GM08714 (cell line): ENCODE measurements at regions not wholly inside any gene's neighbourhood (a gene's known extent, or its start where the extent isn't known, plus 50 kb on each side); places are given as distances from the start of the nearest gene placed in this dataset.

Experiments
- H3K4me3 ChIP-seq: fragments of 200-500 bp; sonication (Bioruptor generic); 2 replicates; pipeline ENCODE4 v1.5.1; 2014; ENCODE audit warnings: mild to moderate bottlenecking, low read length, inconsistent platforms
- ZNF274 ChIP-seq: IDR thresholded peaks from 2 replicates; pipeline ENCODE4 v1.6.1; 2012; ENCODE audit warnings: mild to moderate bottlenecking, low read depth, low read length

DNA sequence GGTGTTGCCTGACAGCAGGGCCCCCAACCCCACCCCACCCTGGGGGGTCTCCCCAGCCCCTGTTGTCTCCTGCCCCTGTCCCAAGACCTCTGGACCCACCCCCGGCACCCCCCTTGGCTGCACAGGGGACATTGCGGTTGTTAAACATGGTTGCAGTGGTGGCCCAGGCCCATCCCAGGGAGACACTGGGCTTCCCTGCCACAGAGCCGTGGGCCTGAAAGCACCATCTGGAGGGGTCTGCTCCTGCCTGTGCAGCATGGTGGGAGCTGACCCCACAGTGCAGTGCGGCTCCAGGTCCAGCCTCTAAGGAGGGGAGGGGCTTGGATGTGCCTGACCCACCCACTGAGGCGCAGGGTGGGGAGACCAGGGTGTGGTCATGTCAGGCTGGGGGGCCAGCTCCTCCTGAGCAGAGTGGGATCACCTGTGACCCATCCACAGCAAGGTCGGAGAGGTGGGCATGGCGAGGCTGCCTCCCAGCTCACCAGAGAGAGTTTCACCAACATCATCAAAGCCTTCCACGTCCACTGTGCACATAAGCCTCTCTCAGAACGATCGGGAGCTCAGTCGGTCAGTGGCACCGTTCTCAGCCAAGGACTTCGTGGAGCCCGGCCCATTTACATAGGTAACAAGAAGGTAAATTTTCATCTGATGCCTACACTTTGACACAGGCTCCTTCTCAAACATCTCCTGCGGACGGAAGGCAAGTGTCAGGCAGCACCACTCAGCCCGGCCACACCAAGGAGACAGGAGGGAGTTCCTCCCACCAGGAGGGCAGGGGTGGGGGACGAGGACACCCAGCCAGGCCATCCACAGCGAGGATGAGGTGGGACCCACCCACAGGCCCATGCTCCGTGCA, 201.1 kb downstream of the BRD1 start:
- no peak for TF ChIP-seq ZNF274
- H3K4me3 ChIP-seq: no peak overlapping the region

GRCh38 chr22:49624421-49625177, 203.1 kb downstream of the BRD1 start:
- no peak for TF ChIP-seq ZNF274
- H3K4me3 ChIP-seq: no peak overlapping the region

GRCh38 chr22:49623715-49624114, 204.0 kb downstream of the BRD1 start:
- TF ChIP-seq ZNF274: no peak
- no peak overlapping the region for H3K4me3 ChIP-seq

- no peak for TF ChIP-seq ZNF274
- H3K4me3 ChIP-seq: no peak overlapping the region
These were observed 204.5 kb downstream of the BRD1 start for GRCh38 chr22:49623176-49623575.

DNA sequence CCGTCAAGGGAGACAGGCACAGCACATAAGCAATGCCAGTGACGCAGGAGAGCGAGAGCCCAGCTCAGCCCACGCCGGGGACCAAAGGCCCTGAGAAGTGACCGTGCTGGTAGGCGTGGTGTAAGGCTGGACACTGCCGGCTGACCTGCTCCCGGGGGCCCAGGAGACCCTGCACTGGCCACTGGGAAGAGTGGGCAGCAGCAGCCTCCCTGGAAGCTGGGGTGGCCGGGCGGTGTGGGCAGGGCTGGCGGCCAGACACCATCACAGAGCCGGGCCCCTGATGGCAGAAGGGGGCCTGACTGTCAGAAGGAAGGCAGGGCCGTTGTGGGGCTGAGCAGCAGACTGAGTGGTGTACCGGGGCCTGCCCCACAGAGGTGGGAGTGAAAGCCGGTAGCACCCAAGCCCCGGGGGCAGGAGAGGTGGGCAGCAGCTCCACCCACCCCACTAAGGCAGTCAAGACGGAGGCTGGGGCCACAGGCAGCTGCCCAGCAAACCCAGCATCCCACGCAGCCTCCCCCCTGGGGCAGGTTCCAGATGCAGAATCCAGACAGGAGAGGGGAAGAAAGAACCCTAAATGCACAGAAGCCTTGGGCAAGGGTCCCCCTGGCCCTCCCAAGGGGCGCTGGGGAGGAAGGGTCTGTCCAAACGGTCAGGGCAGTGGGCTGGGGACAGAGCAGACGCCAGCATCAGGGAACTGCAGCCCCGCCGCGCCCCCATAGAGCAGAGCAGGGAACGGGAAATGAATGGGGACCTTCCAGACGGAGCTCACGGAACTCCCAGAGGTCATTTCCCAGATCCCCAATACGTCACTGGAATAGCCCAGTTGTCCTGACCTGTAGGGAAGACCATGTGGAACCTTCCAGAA, 205.2 kb downstream of the BRD1 start:
- no peak for TF ChIP-seq ZNF274
- H3K4me3 ChIP-seq: no peak overlapping the region

GRCh38 chr22:49621601-49622210, 206.0 kb downstream of the BRD1 start:
- H3K4me3 ChIP-seq: no peak overlapping the region
- TF ChIP-seq ZNF274: no peak

- no peak for TF ChIP-seq ZNF274
- no peak overlapping the region for H3K4me3 ChIP-seq
These were observed 207.0 kb downstream of the BRD1 start for GRCh38 chr22:49620666-49621065.

DNA sequence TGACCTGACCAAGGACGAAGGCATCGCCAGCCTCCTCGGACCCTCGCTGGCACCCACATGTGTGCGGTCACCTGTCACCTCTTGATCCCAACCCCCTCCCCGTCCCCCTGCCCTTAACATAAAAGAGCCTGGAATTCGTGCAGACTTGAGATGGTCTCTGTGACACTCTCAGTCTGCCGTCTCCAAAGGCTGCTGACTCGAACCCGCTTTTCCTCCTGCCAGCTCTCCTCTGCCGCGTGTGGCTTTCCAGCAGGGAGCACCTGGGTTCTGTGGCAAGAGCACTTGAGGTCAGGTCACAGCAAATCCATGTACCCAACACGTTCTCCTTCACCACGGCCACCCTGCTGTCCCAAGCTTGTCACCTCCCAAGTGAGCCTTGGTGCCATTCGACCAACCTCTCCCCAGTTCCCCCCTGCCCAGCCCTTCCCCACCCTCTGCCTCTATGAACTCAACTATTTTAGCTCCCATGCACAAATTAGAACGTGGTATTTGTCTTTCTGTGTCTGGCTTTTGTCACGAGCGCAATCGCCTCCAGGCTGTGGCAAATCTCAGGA, 207.6 kb downstream of the BRD1 start:
- H3K4me3 ChIP-seq: no peak overlapping the region
- no peak for TF ChIP-seq ZNF274

- H3K4me3 ChIP-seq: no peak overlapping the region
- TF ChIP-seq ZNF274: no peak
These were observed 208.4 kb downstream of the BRD1 start for GRCh38 chr22:49619301-49619700.

DNA sequence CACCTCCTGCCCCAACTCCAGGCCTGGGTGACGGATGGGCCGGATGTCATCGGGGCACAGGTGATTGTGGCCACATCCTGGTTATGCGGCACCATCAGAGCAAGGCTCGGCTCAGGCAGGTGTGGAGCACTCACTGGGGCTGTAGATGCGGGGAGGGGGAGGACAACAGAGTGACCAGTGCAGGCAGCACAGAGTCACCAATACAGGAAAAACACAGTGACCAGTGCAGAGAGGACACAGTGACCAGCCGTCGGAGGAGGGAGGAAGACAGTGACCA, 209.1 kb downstream of the BRD1 start:
- no peak overlapping the region for H3K4me3 ChIP-seq
- TF ChIP-seq ZNF274: no peak

- no peak for TF ChIP-seq ZNF274
- H3K4me3 ChIP-seq: no peak overlapping the region
These were observed 209.6 kb downstream of the BRD1 start for GRCh38 chr22:49617866-49618676.

DNA sequence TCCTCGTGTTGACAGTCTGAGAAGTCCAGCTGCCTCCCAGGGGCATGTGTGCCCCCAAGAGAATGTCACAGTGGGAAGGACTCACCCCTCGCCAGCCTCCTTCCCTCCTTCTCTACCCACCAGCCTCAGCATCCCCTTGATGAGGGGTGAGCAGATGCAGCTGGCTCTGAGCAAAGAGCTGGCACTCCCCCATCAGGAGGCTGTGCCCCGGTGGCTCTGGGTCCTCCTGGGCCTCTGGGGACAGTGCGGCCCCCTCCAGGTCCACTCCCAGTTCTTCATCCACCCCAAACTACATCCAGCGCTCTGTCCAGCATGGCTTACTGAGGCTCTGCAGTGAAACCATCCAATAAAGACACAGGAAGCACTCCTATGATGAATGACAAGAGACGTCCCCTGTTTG, 210.4 kb downstream of the BRD1 start:
- H3K4me3 ChIP-seq: no peak overlapping the region
- TF ChIP-seq ZNF274: no peak

- no peak for TF ChIP-seq ZNF274
- H3K4me3 ChIP-seq: no peak overlapping the region
These were observed 211.1 kb downstream of the BRD1 start for GRCh38 chr22:49616356-49617231.
